Cortex of kidney (tissue), 1 donor: ENCODE measurements at regions not wholly inside any gene's neighbourhood (a gene's known extent, or its start where the extent isn't known, plus 50 kb on each side); places are given as distances from the start of the nearest gene placed in this dataset.

ENCODE experiments used
- DNase-seq: peaks from one replicate; lab custom pipeline; 2025; lab: John Stamatoyannopoulos, UW

DNA sequence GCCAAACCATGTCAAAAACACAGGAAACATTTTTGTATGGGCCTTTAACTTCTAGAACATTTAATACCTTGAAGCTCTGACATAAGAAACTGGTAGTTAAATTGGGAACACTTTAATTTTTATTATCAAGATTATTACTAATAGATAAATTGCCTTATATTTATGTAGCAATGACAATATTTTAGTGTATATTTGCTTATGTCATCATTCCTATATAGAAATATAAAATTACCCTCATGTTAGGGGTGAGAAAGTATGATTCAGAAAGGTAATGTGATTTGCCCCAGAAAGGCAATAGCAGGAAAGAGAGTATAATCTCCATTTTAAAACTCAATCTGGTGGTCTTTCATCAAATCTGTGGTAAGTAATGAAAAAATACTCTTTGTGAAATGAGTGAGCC is 147.4 kb downstream of the IL15 start:
- DNase-seq, result no peak

DNA sequence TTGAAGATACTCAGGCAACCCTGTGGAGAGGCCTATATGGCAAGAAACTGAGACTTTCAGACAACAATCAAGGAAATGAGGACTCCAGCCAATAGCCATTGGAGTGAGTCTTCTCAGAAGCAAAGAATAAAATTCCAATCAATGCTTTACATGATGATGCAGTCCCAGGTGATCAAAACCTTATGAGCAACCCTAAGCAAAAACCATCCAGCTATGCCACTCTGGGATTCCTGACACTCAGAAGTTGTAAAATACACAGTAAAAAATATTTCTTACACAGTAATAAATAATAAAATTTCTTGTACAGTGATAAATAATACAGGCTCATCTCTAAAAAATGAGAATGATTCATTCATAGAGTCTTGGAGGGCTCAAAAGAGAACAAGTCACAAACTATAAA is 150.6 kb downstream of the IL15 start:
- DNase-seq, result no peak

DNA sequence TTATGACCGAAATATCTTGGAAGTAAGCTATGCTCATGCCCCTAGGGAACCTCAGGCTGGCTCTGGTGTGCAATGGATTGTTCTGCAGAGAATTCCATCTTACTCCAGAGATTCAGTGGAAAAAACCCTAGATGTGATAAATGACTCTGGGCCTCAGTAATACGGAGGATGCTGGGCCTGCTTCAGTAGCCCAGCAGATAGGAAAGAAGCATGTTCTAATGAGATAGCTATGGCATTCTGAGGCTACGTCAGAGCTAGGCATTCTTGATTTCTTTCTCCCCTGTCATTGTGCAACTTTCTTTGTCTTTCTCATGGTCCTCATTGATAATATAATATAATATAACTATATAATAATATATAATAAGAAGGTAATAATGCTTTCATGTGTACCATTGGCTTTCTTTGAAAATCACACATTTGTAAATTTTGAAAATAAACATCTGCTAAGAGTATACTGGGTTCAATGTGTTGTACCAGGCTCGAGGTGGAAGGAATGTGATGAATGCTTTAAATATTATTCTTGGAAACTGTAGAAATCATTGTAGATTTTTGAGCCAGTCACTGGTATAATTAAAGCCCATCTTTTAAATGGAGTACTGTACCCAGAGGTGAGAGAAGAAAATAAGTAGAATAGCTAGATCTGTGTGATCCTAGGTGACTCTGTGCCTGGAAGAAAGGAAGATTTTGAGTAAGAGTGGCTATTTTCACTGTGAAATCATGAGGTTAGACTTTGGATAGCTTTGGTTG is 152.0 kb downstream of the IL15 start:
- no peak for DNase-seq

DNA sequence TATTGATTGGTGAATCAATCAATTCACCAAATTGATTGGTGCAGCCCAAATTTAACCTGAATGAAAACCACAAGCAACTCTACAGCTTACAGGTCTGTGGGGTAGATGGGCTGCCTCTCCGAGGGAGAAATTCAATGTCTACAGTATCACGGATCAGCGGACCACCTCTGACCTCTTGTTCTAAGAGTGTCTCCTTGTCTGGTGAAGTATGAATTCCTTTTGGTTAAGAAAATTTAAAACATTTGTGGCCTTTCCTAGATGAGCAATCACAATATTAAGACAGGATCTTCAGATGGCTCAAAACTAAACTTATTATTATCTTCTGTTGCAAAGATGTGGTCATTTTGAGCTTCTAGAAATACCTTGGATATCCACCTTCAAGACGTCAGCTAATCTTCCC is 153.3 kb downstream of the IL15 start:
- no peak for DNase-seq

DNA sequence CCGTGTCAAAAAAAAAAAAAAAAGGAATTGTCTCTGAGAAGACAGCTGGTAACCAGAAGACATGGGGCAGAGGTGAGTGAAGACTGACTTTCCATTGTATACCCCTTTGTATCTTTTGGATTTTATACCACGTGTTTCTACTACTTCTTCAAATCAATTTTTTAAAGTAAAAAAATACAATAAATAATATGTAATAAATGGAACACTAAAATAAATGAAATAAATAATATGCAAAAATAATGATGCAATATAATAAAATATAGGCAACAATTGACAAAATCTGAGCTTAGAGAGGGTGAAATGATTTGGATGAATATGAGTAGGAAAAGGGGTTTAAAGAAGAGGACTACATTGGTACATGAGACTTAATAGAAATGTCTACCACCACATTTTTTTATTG is 155.8 kb downstream of the IL15 start:
- DNase-seq, result no peak

DNA sequence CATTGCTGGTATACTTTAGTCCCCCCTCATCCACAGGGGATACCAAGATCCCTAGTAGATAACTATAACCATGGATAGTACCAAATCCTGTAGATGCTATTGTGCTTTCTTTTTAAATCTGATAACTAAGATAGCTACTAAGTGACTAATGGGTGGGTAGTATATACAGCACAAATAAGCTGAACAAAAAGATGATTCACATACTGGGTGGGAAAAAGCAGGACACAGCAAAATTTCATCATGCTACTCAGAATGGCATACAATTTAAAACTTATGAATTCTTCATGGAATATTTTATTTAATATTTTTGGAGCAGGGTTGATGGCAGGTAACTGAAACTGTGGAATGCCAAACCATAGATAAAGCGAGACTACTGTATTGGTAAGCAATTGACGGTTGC is 161.6 kb downstream of the IL15 start:
- no peak for DNase-seq

DNA sequence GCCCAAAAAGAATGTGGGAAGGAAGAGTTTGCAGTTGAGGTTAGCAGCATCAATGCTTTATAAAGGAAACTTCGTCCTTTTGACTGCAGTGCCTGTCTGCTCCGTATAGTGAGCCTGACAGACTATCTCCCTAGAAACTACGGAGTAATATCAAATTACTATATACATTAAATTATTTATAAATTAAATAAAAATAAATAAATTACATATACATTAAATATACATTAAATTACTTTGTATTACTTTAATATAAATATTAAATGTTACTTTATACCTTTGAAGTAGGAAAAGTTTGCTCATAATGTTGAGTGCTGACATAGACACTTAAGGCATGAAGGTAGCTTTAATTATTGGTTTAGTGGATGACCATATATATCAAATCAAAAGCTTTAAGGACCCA is 165.2 kb downstream of the IL15 start:
- no peak for DNase-seq

DNA sequence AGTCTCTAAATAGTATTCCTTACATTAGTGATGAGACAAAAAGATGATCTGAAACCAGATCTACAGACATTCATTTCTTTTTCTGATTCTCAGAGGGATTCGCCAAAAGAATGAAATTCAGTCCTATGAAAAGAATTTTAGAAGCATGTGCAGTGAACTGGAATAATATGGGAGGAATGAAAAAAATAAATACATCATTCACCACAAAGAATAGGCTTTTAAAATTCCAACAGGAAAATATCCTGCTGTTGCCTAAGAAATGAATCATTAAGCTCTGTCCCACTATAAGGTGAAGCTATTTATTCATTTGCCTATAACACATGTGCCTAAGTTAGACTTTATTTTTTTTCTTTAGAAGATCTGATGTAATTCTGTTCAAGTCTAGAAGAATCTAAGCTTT is 165.9 kb downstream of the IL15 start:
- no peak for DNase-seq

DNA sequence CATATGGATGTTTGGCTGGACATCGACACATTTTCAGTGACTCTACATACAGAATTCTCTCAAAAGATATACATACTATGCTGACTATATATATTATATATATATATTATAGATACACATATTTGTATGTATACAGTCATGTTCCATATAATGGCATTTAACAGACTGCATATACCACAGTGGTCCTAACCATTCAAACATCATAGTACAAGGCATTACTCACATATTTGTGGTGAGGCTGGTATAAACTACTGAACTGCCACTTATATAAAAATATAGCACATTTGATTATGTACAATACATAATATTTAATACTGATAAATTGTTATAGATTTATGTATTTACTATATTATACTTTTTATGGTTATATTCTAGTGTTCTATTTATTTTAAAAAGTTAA is 168.5 kb downstream of the IL15 start:
- no peak for DNase-seq

DNA sequence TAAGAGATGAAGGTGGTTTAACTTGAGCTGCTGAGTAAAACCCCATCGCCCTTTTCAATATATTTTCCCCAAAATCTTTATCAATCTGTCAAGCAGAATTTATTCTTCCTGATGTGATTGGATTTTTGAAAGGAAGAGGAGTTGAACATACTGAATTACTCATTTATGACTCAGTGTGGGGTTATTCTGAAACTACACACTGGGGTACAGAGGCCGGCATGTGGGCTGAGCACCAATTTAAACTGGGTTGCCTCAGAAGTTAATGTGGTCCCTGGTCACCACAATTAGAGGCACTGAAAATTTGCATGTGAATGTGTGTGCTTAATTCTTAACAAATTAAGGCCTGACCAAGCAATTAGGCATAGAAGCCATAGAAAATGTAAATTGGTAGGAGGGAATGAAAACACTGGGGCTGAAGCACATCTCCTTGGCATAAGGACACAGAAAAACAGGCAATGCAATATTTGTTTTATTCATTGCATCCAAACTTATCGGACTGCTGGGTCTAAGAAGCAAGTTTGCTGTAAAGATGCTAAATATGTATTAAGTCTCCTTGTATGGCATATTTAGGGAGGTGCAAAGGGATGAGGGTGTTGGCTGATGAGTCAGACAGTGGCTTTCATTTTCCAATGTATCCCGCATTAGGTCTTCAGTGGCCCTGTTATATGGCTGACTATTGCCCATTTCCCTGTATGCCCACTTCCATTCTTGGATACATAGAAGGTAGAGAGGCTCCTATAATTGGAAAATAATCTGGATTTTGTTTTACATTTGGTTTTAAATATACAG is 170.9 kb downstream of the IL15 start:
- no peak for DNase-seq

DNA sequence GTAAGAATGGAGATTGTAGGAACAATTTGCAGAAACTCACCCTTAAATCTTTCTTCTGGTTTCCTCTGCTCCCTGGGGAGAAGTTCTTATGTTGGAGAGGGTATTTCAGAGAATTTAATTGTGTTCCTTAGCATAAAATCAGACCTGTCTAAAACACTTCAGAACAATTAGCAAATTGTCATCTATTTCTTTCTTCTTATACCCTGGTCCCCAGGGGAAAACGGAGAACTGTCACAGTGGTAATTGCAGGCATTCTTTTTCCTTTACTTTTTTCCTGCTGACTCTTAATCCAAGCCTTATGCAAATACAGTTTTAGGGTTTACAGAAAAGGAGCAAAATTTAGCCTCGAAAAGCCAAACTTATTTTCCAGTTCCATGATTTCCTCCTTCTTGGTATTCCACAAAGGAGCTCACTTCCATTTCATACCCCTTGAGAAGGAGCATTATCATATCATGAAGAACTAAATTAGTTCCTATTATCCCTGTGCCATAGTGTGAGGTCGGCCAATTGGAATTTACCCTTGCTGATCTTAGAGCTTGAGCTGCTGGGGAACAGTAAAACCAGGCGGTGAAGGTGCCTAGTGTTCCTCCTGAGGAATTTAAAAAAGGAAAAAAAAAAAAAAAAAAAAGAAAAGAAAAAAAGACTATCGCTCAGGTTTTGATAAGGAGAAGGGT is 173.8 kb downstream of the IL15 start:
- no peak for DNase-seq

DNA sequence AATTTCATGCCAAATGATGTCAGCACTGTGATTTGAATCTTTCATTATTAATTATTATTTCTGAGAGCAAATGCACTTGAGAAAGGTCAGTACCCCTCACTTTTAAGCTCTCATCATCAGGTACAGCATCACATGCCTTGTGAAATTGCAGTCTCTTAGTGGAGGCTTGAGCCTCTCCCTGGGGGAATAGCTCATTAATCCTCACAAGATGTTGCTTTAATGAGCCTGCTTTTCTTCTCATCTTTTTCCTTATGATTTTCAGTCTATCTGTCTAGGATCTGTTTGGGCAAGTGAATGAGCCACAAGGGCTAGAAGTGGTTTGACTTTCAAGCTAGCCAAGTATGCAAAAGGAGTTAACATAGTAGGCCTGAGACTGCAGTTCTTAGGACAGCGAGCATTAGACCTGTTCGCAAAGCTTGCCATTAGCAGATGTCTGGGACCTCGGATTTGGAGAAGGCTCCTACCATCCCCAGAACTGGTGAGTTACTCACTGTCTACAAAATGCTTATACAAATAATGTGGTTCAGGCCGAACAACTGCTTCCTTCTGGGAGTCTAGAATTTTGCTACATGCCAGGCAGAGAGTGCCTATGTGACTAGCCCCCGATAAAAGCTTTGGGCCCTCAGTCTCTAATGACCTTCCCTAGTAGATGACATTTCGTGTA is 174.5 kb downstream of the IL15 start:
- DNase-seq, result no peak

DNA sequence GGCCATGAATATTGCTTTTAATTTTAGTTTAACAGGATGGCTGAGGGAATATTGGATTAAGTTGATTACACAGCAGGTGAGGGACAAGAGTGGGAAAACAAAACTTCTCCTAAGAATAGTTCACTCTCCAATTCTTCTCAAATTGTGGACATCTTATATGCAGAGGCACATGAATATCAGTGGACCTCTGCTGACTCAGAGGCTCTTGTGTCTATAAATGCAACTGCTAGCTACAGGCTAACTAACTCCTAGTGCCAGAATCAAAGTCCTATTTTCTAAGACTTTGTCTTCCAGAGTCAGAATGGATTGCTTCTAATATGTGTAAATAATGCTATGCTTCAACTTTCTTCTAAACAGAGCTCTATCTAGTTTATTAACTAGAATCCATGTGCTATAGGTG is 175.8 kb downstream of the IL15 start:
- DNase-seq, result no peak

DNA sequence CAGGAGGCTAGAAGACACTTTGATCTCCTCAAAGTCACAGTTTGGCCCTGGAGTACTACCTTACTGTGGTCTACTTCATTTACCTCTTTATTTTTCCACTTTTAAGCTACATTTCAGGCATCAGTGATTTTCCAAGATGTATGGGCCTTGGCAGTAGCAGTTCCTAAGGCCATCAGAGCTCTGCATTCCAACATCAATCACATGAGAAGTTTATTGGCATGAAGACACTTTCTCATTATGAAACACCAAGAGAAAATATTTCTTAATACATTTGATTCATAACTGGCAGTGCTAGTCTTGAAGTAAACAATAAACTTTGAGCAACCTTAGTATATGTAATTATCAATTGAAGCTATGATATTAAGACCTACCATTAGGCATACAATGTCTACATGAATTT is 178.1 kb downstream of the IL15 start:
- DNase-seq, result no peak

DNA sequence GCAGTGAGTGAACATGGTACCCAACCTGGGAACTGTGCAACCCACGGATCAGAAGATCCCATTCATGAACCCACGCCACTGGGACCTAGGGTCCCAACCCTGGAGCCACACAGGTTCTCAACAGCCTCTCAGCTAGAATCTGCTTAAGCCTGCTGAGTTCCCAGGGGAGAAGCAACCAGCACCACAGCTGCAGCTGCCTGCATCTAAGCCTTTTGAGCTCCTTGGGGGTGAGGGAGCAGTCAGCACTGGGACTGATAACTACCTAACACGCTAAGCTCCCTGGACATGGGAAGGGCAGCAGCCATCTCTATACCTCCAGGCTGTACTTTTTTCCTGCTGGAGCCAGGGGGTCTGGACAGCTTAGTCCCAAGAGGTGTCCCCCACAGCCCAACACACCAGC is 179.3 kb downstream of the IL15 start:
- DNase-seq, result peak; percentile 2

DNA sequence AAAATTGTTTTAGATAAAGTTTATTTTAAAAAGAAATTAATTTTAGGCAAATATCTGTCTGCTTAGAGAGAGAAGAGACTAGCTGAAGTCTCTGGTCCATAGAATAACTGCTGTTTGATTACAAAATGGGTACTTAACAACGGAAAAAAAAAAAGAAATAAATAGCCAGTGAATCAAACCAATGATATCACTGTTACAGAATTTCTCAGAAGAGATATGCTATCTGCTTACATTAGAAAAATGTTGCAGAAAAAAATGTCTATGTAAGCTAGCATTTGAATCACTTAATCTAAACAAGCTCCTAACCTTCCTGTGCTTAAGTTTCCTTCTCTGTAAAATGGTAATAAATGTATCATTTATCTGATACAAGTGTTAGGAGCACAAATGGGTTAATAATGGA is 189.9 kb downstream of the IL15 start:
- no peak for DNase-seq

DNA sequence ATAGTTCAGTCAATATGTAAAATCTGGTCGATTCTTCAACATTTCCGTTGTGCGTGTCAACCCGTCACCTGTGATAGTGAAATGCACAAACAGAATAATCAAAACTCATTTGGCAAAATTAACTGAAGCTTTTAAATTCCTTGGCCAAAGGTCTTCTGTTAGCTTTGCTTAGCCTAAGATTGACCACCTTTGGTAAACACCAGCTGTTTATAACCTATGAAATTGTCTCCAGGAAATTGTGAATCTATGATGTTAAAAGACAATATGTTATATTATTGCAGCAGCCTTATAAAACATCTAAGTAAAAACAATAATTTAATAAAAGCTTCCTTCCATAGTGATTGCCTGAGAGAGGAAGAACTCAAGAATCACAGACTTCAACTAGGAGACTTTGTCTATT is 196.8 kb downstream of the IL15 start:
- no peak for DNase-seq

DNA sequence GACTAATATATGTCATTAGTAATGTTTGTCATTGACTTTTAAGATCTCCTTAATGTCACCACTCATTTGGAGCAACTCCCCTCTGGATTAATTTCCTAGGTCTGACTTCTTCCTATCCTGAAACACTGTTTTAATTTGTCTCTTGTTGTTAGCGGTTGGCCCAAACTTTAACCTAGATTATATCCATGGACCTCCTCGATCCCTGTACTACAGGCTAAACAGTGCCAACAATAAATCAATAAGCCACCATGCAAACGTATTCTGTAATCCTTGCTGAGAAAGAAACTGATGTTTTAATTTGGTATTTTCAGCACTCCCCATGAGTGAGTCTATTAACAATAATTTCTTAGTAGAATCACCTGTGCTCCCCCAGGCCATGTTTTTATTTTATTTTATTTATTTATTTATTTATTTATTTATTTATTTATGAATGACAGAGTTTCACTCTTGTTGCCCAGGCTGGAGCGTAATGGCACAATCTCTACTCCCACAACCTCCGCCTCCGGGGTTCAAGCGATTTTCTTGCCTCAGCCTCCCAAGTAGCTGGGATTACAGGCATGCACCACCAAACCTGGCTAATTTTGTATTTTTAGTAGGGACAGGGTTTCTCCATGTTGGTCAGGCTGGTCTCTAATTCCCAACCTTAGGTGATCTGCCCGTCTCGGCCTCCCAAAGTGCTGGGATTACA is 204.1 kb downstream of the IL15 start:
- no peak for DNase-seq

DNA sequence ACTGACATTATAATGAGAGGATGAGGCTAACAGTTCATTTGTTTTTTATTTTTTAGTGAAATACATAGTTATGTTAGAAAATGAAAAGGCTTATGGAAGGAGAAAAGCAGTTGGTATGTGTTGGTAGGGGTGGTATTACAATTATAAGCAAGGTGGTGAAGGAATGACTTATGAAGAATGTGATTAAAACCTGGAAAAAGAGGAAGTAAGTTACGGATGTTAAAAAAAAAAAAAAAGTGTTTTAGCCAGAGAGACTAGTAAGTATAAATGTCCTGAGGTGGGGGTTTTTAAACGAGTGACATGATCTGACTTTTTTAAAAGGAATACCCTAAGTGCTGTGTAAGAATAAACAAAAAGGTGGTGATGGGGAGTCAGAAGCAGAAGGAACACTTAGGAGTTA is 206.8 kb downstream of the IL15 start:
- no peak for DNase-seq

DNA sequence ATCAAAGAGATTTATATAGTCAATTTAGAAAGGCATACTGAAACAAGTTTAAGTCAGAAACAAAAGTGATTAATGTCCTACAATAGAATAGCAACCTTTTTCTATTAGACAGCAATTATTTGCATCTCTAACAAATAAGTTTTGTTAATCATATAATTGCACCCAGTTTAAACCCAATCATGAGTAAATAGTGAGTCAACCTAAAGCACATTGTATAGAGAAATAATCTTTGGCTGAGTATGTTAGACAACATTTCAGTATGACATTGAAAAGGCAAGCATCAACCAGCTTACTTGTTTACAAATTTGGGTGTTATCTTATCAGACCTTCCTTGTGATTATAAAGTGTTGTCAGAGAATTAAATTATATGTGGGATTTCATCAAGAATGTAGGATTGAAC is 209.5 kb downstream of the IL15 start:
- no peak for DNase-seq

DNA sequence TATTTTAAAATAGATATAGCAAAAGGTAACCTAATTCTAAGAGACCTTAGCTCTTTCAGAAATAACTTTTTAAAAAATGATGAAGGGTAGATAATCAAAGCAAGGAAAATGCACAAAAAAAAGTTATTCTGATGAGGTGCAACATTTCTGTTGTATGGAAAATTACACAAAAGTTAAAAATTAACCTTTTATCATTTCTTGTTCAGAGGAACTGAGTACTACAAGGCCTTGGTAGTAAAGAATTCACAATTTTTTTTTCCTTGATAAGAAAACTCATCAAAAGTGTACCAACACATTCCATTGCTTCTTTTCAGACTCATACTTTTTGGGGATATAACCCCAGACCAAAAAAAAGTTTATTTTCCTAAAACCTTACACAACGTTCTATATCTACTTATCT is 213.0 kb downstream of the IL15 start:
- no peak for DNase-seq

DNA sequence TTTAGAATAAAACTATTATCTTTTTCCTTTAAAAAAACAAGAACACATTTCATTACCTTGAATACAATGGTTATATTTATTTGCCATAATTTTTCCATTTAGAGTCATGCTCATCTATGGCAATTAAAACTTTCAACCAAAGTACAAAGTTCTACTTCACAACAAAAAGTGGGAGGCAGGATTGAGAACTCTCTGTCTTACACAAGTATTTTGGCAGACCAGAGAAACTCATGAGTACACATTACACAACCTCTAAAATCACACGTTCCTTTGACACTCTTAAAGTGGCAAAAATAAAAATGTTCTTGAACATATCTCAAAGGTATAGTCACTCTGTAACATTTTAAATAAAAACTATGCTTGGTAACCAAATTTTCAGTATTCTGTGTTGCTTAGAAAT is 213.4 kb downstream of the IL15 start:
- no peak for DNase-seq
